ENCODE measurements at regions not wholly inside any gene's neighbourhood (a gene's known extent, or its start where the extent isn't known, plus 50 kb on each side); places are given as distances from the start of the nearest gene placed in this dataset.

- DNase-seq (ENCODE audit: low spot score) = no peak
Measured at GRCh38 chr20:4095639-4096038, 53.0 kb upstream of the SMOX start.

- peak; percentile 56 for DNase-seq (ENCODE audit: low spot score)
Measured at GRCh38 chr20:4091490-4092479, 56.8 kb upstream of the SMOX start.

DNA sequence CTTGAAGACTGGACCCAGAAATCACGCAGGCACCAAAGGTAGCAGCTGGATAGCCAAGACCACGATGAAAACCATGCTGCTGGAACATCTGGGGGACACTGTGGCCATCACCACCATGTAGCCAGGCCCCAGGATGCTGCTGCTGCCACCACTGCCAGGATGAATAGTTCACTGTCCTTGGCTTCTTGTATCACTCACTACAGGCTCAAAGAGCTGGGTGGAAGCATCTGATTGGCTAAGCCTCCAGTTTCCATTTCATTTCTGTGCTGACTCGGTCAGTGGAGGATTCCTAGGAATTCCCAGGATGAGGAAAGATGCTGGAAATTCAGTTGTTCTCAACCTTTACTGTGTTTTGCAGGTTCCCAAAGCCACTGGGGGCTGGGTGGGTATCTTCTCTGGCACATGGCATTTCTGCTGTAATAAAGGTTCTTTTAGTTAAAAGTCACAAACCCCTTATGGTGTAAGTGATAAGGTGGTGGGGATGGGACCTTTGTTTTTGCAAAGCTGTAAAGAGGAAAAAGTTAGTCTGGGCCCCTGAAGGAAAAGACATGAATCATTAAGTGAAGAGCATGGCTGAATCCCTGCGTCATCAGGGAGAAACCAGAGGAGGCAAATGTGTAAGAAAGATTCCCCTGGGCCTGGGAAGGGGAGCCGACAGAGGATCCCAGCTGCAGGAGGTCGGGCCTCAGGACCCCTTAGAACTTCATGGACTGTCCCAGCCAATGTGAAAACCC is 57.7 kb upstream of the SMOX start:
- DNase-seq (ENCODE audit: low spot score) = no peak

- DNase-seq (ENCODE audit: low spot score) = no peak
Measured at GRCh38 chr20:4089756-4090487, 58.7 kb upstream of the SMOX start.

- DNase-seq (ENCODE audit: low spot score) = no peak
Measured at GRCh38 chr20:4088766-4089165, 59.9 kb upstream of the SMOX start.

DNA sequence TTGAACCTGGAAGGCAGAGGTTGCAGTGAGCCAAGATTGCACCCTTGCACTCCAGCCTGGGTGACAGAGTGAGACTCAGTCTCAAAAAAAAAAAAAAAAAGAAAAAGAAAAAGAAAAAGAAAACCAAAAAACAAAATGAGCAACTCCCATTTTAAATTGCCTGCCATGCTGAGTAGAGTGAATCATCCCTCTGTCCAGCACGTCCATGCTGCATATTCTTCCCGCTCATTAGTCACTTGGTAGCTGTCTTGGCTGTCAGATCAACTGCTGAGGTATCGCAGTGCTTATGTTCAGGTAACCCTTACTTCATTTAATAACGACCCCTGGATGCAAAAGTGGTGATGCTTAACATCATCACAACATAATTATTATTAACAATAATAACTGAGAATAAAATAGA is 60.7 kb upstream of the SMOX start:
- DNase-seq (ENCODE audit: low spot score) = no peak

GRCh38 chr20:4086771-4087687 is 61.6 kb upstream of the SMOX start:
- DNase-seq (ENCODE audit: low spot score) = no peak

DNA sequence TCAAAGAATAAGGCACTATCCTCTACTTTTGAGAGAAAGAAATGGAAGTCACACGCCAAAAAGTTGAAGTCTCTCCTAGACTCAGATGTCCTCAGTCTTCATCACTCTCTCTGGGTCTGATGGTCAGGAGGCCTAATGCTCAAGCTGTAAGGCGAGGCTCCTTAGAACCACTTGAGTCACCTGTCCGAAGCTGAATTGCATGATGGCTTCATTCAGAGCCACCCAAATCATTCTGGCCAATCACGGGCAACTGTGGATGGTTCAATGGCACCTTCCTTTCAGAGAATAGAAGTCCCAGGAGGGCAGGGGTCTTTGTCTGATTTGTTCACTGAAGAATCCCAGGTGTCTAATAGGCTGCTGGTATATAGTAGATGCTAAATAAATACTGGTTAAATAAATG is 63.9 kb upstream of the SMOX start:
- no peak for DNase-seq (ENCODE audit: low spot score)

DNA sequence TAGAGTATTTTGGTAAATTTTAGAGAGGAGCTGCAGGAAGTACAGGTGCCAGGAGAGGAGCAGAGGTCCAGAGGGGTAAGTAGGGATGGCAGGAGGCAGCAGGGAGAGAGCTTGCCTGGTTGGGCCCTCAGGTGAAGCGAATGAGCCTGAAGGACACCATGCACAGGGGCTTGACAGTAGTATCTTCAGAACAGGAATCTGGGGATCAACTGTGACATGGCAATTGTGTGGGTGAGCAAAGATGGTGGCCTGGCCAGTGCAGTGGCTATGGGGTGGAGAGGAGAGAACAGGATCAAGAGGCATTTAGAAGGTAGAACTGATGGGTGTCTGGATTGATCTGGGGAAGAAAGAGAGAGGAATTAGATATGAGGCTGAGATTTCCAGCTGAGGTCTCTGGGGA is 64.5 kb upstream of the SMOX start:
- DNase-seq (ENCODE audit: low spot score) = no peak

GRCh38 chr20:4083098-4083865 is 65.3 kb upstream of the SMOX start:
- no peak for DNase-seq (ENCODE audit: low spot score)

- DNase-seq (ENCODE audit: low spot score) = no peak
Measured at GRCh38 chr20:4082406-4083097, 66.1 kb upstream of the SMOX start.

DNA sequence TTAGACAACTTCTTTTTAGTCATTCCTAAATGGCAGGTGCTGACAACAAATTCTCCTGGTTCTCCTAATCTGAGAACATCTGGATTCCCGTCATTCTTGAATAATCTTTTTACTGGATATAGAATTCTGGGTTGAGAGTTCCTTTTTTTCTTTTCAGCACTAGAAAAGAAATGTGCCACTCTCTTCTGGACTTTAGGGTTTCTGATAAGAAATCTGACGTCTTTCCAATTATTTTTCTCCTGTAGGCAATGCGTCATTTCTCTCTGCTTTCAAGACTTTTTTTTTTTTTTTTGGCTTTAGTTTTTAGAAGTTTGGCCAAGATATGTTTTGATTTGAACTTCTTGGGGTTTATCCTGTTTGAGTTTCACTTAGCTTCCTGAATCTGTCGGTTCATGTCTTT is 66.1 kb upstream of the RNF24 start:
- DNase-seq (ENCODE audit: low spot score) = no peak

- no peak for DNase-seq (ENCODE audit: low spot score)
Measured at GRCh38 chr20:4076671-4077070, 61.3 kb upstream of the RNF24 start.

GRCh38 chr20:4076033-4076432 is 60.7 kb upstream of the RNF24 start:
- DNase-seq (ENCODE audit: low spot score) = no peak

DNA sequence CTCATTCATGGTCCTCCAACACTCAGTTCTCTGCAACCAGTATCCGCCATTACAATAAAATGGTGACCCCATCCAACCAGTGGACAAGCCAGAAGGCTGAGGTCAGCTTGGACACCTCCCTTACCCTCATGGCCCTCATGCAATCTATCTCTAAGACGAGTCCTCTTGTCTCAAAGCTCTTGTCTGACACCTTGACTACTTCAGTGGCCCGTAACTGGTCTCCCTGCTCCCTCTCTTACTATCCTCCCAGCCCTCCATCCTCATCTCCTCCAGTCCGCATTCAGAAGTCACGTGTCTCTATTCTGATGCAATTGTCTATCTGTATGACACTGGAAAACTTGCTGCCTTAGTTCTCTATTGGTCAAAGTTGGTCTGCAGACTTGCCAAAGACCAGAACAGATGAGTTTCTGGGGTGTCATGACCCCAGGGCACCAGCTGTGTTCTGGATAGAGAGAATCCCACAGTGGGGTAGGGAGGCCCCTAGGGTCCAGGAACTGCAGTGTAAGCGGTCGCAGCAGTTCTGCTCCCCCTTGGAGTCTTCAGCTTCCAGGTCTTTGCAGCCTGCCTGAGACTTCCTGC is 59.6 kb upstream of the RNF24 start:
- DNase-seq (ENCODE audit: low spot score) = no peak

GRCh38 chr20:4073852-4074741 is 58.7 kb upstream of the RNF24 start:
- DNase-seq (ENCODE audit: low spot score) = no peak

GRCh38 chr20:4071178-4071693 is 55.9 kb upstream of the RNF24 start:
- no peak for DNase-seq (ENCODE audit: low spot score)
